Epithelial cell of prostate (primary cell): ENCODE measurements at regions not wholly inside any gene's neighbourhood (a gene's known extent, or its start where the extent isn't known, plus 50 kb on each side); places are given as distances from the start of the nearest gene placed in this dataset.
A peak's percentile ranks its signal among the peaks of the same experiment; 100 is the strongest.
"Not testable (repeated sequence)": the region's sequence is repeated elsewhere in the genome, so short reads cannot be mapped to it uniquely, and the experiment has no call there.

Experiments used
- DNase-seq: peaks from one replicate; pipeline ENCODE4 v3.0.0-alpha.2; 2011; ENCODE audit warnings: low read depth, low spot score
- H3K27ac ChIP-seq: fragments of 450-650 bp; 2 replicates; pipeline ENCODE4 v1.5.1; 2017; ENCODE audit warnings: mild to moderate bottlenecking

DNA sequence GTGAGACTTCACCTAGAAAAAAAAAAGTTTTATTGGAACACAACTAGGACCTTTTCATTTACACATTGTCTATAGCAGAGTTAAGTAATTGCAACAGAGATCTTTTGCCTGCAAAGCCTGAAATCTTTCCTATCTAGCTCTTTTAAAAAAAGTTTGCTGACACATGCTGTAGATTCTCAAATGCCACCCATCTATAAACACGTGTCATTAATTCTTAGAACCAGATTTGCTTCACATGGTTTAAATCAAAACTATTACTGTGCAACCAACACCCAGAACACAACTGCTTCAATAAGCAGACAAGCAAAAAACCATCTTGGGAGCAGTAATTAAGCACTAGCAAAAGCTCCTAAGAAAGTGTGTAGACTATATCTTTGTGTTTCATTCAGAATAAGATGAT lies 55.0 kb downstream of the OXSM start:
- no peak overlapping the region for H3K27ac ChIP-seq
- DNase-seq = no peak

DNA sequence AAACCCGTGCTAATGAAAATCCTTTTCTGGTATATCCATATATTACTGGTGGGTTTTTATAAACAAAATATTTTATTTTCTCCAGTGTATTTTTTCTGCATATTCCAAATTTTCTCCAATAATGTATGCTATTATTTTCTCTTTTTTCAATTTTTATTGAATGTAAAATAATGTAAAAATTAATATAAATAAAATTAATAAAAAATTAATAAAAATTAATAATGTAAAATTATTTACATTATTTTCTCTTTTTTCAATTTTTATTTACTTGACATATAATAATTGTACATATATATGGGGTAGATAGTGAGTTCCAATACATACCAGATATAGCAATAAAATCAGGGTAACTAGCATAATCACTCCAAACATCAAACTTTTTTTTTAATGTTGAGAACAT lies 56.4 kb downstream of the OXSM start:
- no peak for DNase-seq
- H3K27ac ChIP-seq = no peak overlapping the region

DNA sequence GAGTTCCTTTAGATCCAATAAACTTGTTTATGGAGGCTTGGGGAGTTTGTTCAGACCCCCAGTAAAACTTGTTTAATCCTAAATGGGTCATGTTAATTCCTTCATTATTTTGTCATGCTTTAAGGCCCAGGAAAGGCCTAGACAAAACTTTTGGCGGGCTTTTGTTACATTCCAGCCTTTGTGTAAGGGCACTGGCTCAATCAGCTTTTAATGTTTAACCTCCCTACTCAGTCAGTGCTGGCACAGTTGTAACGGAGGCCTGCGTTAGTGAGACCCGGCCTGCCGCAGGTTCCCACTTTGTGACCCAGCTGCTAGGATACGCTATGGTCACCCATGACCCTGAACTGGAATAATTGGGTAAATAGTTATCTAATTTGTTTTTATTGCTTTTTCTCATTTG lies 59.2 kb downstream of the OXSM start:
- H3K27ac ChIP-seq = no peak overlapping the region
- DNase-seq = no peak

DNA sequence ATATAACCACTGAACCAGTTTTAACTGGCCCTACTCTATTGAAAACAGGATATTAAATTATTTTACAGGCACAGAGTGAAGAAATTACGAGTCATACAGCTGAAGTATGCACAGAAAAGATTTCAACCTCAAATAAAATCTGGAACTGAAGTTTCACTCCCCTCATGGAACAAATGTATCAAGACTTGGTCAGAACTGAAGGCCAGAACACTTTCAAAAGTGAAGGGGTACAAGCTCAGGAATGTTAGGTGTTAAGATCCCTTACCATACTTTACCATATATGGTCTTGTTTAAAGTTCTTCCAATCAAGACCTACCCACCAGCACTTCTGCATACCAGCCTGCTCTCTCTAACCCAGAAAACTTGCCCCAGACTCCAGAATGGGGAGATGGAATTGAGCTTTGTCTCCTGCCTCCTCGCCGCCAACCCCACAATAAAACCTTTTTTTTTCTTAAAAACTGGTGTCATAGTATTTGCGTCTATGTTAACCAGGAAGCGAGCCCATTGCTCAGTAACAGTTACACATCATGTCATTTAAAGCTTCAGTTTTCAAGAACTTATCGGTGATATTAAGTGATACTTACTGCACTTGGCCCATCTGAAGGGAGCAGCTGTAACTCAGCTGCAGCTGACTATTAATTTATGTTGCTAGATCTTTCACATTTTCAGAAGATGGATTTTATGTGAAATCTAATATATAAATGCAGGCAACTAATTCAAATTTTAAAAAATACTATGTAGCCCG lies 59.9 kb downstream of the OXSM start:
- no peak overlapping the region for H3K27ac ChIP-seq

DNA sequence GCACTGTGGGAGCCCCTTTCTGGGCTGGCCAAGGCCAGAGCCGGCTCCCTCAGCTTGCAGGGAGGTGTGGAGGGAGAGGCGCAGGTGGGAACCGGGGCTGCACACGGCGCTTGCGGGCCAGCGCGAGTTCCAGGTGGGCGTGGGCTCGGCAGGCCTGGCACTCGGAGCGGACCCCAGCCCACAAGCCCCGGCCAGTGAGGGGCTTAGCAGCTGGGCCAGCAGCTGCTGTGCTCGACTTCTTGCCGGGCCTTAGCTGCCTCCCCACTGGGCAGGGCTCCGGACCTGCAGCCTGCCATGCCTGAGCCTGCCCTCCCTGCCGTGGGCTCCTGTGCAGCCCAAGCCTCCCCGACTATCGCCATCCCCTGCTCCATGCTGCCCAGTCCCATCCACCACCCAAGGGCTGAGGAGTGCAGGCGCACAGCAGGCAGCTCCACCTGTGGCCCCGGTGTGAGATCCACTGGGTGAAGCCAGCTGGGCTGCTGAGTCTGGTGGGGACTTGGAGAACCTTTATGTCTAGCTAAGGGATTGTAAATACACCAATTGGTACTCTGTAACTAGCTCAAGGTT lies 61.9 kb downstream of the OXSM start:
- not testable (repeated sequence) for H3K27ac ChIP-seq, DNase-seq

More for the DNA sequence above, 59.9 kb downstream of the OXSM start:
- DNase-seq = no peak

DNA sequence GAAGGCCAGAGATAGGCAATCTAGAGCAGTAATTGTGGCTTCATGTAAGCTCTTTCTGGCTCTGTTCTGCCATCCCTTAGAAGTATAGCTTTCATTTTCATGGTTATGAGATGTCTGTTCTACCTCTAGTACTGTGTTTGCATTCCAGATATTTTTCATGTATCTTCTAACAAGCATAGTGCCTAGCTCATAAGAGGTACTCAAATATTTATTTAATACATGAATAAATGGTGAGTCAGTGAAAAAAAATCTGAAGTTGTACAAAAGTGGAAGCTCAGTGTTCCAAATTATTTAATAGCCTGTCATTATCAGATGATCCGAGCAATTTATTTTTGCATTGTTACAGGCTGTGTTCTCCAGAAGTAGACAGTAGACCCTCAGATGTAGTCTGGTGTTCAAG lies 64.3 kb downstream of the OXSM start:
- no peak for DNase-seq
- H3K27ac ChIP-seq = peak overlapping the region; percentile 45

DNA sequence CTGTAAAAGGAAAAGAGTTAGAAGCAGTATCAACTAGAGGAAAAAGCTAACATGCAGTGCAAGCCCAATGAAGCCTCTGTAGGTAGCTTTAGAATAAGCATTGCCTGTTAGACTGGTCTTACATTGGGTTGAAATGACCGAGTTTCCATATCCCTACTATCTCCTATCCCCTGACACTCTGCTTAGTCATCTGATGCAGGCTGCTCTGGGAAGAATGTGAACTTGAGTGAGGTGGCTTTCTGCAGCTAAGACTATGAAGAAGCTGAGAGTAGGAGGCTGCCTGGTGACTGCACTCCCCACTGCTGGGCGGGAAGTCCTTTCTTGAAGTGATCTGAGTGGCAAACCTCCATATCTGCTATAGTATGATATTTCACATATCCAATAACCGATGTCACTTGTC lies 64.7 kb downstream of the OXSM start:
- peak overlapping the region; percentile 45 for H3K27ac ChIP-seq

DNA sequence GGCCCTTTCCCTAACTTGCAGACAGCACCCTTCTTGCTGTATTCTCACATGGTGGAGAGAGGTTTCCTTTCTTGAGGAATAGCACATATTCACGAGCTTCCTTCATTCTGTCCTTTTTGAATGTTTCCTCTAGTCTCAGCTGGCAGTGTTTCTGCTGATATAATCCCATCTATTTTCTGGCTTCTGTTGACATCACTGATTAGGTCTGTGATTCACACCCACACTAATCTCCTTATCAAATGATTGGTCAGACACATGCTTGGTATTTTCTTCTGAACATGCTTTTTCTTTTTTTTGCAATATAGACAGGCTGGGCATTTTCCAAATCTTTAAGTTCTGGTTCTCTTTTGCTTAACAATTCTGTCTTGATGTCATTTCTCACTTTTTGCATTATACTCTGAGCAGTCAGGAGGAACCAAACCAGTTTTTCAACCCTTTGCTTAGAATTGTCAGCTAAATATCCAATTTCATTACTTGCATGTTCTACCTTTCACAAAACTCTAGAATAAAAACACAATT lies 65.4 kb downstream of the OXSM start:
- H3K27ac ChIP-seq = no peak overlapping the region
- no peak for DNase-seq

More for the DNA sequence above, 64.7 kb downstream of the OXSM start:
- DNase-seq = peak; percentile 14

DNA sequence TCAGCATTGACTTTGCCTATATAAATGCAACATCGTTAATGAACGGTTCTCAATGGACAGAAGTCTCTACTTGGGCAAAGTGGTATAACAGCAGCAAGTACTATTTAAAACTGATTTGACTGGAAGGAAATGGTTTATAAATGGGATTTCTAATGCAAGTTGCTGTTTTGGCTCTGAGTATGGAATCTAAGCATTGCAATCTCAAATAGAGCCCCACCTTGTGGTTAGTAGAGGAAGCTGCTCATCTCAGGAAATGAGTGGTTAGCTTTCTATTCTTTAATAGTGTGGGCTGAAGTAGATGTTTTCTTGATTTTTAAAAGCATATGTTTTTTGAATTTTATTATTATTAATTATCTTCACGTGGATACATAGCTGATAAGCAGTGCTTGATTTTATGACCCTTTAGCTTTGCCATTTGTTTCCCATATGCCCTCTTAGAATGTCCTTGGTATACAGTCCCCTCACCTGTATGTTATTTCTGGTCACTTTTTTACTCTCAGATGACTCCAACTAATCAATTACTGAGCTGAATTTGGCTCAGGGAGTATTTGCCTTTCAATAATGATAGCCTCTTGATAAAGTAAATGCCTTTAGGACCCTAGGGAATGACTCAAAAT lies 67.1 kb downstream of the OXSM start:
- DNase-seq = no peak
- H3K27ac ChIP-seq = no peak overlapping the region

DNA sequence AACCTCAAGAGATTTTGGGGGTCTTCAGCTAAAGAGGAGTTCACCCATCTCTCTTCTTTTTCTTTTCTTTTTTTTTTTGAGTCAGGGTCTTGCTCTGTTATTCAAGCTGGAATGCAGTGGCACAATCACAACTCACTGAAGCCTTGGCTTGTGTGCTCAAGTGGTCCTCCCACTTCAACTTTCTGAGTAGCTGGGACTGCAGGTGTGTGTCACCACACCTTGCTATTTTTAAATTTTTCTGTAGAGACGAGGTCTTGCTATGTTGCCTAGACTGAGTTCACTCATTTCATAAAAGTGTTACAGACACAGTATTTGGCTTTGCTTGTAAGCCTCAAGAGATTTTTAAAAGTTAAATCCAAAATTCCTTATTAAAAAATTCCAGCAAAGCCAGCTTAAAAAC lies 71.7 kb downstream of the OXSM start:
- no peak overlapping the region for H3K27ac ChIP-seq
- DNase-seq = no peak

DNA sequence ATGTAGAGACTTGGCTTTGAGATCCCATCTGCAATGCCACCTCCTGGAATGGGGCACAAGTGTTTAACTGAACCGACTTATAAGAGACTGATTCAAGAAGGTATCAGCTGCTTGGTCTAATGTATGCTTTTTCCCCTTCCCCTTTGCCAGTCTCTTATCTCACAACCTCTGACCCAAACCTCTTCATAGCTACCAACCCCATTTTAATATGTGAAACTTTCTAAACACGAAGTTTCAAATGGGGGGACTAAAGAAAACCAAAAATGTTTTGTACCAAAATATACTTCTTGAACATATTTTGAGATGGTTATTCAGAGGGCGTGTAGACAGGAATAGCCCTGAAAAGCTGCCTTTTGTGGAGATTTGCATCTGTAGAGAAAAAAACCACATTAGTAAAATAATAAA lies 73.1 kb downstream of the OXSM start:
- DNase-seq = no peak
- H3K27ac ChIP-seq = no peak overlapping the region

DNA sequence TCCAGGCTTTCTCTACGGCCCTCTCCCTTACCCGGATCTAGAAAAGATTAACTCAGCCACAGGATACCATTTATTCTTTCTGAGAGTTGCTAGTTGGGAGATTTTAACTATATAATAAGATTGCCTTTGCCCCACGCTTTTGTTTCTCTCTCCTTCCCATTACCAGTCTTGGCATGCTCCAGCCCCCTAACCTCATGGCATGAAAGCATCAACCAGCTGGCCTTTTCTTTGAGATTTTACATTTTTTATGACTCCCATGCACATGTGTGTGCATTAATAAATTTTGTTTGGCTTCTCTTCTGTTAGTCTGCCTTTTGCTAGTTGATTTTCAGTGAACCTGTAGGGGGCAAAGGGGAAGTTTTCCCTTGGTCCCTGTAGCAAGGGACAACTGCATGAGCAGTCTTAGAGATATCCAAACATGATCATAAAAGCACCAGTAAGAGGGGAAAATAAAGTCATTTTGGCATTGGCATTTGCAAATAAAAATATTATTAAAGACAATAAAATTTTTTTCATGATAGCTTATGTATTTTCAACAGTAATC lies 73.6 kb downstream of the OXSM start:
- no peak for DNase-seq
- no peak overlapping the region for H3K27ac ChIP-seq

DNA sequence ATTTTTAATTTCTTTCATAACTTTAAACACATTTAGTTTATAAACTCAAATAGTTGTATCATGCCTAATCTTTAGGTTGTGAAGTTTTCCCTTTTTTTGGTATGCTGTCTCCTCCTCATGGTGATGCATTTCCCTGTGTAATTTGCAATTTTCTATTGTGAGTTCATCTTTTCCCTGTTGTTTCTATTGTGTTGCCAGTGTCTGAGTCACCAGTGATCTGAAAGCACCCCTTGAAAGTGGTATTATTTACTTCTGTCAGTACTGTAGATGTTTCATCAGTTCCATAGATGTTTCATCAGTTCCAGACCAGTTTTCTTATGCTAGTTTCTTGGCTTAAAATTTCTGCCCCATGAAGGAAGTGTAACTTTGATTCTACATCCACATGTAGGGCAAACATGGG lies 80.6 kb downstream of the OXSM start:
- peak overlapping the region; percentile 77 for H3K27ac ChIP-seq
- DNase-seq = peak; percentile 6

DNA sequence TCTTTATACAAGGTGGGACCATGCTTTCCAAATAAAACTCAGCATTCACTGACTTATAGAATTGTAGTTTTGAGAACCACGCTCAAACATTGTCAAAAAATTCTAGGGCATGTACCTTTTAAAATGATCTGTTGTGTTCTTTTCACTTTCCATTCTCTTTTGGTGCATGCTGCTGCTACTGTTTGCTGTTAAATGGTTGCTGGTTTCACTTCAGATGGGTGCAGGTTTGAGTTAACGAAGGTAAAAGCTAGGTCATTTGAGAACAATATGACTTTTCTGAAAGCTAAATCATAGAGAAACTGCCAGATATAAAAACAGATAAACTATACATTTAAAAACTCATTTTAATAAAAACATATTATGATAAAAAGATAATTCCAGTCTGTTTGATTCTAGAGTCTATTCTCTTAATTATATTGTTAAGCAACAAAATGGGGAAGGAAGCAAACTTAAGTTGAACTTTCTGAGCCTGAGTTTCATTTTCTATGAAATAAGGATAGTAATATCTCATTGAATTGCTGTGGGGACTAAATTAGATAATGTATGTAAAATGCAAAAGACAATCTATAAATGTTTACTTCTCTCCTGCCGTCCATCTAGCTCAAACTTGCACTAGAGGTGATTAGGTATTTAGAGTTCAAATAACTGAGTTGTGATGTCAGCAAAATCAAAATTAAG lies 82.4 kb downstream of the OXSM start:
- no peak for DNase-seq
- H3K27ac ChIP-seq = no peak overlapping the region

DNA sequence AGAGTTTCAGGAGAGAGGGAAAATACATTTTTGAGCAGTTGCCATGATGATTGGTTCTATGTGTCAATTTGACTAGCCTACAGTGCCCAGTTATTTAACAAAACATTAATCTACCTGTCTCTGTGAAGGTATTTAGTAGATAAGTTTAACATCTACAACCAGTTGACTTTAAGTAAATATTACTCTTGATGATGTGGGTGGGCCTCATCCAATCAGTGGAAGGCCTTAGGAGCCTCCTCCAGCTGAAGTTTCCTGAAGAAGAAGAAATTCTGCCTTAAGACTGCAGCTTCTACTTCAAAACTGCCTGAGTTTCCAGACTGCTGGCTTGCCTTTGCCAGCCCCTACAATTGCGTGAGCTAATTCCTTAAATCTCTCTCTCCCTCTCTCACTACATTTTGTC lies 93.6 kb downstream of the OXSM start:
- no peak overlapping the region for H3K27ac ChIP-seq
- DNase-seq = no peak

DNA sequence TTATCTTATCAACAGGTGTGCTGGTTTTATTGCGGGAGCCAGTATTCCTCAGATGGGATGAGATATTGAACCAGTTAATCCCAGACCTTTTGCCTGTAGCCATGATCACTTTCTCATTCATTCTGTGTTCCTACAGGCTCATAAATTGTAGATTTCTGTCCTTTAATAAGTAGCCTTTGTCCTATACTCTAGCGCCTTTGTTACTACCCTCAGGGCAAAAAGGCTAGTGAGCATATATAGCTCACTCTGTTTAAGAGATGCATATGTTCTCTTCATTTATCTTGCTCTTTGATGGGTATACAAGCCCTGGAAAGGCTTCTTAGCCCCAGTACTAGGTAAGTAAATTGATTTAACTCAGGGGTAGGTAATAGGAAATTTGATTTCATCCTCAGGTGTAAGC lies 95.1 kb downstream of the OXSM start:
- no peak overlapping the region for H3K27ac ChIP-seq
- DNase-seq = no peak

DNA sequence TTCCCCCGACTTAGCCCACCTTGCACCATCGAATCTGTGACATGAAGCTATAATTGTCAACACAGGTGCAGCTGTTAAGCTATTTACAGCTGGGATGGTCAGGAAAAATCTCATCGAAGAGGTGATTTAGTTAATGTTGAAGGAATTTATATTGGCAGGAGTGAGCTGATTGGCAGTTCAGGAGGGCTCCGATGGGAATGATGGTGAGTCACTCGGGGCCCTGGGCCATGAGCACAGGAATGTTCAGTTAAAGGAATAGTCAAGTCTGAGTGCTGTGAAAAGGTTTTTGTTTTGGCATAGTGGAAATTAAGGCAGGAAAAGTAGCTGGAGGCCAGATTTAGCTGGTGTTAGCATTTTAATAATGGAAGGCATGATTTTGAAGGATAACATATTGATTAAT lies 95.7 kb downstream of the OXSM start:
- no peak for DNase-seq
- H3K27ac ChIP-seq = no peak overlapping the region

DNA sequence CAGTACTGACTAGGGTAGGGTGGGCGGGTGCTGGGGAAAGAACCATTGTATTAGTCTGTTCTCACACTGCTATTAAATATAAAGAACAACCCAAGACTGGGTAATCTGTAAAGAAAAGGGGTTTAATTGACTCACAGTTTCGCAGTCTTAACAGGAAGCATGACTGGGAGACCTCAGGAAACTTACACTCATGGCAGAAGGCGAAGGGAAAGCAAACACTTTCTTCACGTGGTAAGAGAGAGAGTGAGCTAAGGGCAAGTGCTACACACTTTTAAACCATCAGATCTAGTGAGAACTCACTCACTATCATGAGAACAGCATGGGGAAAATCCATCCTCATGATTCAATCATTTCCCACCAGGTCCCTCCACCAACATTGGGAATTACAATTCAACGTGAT lies 98.0 kb downstream of the OXSM start:
- H3K27ac ChIP-seq = no peak overlapping the region
- DNase-seq = no peak

DNA sequence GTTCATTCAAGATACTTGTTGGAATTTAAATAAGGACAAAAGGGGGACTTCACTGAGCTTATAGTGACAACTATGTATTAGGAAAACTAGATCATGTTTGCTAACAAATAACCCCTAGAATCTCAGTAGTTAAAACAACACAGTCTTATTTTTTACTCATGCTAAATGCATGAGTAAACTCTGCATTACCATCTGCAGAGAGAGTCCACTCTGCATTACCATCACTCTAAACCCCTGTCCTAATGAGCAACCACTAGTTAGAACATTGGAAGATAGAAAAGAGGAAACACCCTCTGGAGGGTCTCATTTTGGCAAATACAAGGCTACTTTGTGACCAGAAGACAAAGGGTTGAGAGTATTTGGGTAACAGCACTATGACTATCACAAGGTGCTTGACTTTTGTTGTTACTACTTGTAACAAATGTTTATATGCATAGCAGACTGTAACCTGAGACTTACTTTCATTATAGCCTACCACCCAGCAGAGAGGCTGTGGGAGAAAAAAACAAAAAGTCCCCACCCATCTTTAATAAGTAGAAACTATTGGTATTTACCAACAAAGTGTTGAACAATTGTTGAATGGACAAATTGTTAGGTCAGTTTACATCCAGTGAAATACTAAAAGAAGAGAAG lies 99.1 kb downstream of the OXSM start:
- no peak for DNase-seq
- H3K27ac ChIP-seq = no peak overlapping the region

DNA sequence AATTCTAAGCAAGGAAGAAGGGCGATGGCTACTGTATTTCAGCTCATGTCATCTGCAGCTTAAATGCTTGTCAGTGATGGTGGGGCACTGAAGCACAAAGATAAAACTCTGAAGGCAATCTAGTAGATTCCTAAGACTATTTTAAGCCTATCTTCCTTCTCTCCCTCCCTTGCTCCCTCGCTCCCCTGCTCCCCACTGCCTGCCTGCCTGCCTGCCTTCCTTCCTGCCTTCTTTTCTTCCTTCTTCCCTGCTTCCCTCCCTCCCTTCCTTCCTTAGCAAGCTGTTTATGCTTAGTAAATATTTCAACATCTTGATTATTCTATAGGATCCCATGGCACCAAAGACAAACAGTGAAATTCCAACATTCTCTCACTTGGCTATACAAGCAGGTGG lies 99.6 kb downstream of the OXSM start:
- H3K27ac ChIP-seq = no peak overlapping the region
- DNase-seq = no peak
